Thyroid gland (tissue), 4 donors: ENCODE measurements at regions not wholly inside any gene's neighbourhood (a gene's known extent, or its start where the extent isn't known, plus 50 kb on each side); places are given as distances from the start of the nearest gene placed in this dataset.

Experiments
- POLR2A ChIP-seq, 2 donors: fragments of 450-650 bp; IDR thresholded peaks; one replicate each; pipeline ENCODE4 v1.6.1; 2017; ENCODE audit warnings: antibody characterized with exemption in 2 of 2, mild to moderate bottlenecking in 2 of 2, moderate library complexity in 1 of 2
- TF ChIP-seq, protein P1 (sequence below), 6 experiments: fragments of 200-600 bp in 3 of 6; fragments of 450-650 bp in 3 of 6; sonication (generic) in 3 of 6; IDR thresholded peaks; one replicate each; pipeline ENCODE4 v1.5.1; 2016 to 2019; ENCODE audit warnings: antibody characterized with exemption in 6 of 6, mild to moderate bottlenecking in 2 of 6, inconsistent platforms in 1 of 6, moderate library complexity in 1 of 6

DNA sequence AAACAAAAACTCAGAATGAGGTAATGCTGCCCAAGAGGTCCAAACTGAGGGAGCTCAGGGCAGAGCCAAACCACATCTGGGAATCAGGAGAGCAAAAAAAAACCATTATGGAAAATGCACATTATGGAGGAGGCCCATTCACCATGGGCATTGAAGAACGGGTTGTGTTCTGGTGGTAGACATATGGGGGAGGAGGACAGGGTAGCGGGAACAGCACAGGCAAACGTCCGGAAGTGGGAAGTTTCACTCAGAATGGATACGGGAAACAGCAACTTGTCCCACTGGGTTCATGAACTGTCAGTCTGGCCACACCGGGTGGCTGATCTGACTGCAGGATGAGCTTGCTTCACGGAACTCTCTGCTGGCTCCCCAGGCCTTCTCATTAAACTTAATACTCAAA, 139.7 kb downstream of the RRAGC start:
- TF ChIP-seq, protein P1, sequence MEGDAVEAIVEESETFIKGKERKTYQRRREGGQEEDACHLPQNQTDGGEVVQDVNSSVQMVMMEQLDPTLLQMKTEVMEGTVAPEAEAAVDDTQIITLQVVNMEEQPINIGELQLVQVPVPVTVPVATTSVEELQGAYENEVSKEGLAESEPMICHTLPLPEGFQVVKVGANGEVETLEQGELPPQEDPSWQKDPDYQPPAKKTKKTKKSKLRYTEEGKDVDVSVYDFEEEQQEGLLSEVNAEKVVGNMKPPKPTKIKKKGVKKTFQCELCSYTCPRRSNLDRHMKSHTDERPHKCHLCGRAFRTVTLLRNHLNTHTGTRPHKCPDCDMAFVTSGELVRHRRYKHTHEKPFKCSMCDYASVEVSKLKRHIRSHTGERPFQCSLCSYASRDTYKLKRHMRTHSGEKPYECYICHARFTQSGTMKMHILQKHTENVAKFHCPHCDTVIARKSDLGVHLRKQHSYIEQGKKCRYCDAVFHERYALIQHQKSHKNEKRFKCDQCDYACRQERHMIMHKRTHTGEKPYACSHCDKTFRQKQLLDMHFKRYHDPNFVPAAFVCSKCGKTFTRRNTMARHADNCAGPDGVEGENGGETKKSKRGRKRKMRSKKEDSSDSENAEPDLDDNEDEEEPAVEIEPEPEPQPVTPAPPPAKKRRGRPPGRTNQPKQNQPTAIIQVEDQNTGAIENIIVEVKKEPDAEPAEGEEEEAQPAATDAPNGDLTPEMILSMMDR (IDR thresholded peaks at IDR 0.05): no peak
- TF ChIP-seq POLR2A (IDR thresholded peaks at IDR 0.05): no peak
